ENCODE measurements at regions not wholly inside any gene's neighbourhood (a gene's known extent, or its start where the extent isn't known, plus 50 kb on each side); places are given as distances from the start of the nearest gene placed in this dataset.

GRCh38 chr2:123906361-123906760 lies 118.7 kb upstream of the CNTNAP5 start:
- no peak for TF ChIP-seq POLR2AphosphoS5 (IDR thresholded peaks at IDR 0.05; ENCODE audit: low read depth, low read length)
- no peak for TF ChIP-seq CTCF (IDR thresholded peaks at IDR 0.05)
- no peak for TF ChIP-seq REST (IDR thresholded peaks at IDR 0.05; ENCODE audit: insufficient read depth in 1 of 2, low read depth in 2 of 2, low read length in 1 of 2)
- TF ChIP-seq SIN3A (IDR thresholded peaks at IDR 0.05; ENCODE audit: borderline replicate concordance, insufficient read depth, low read depth, low read length) = no peak
- TF ChIP-seq TCF7L2 (IDR thresholded peaks at IDR 0.05; ENCODE audit: low read depth, low read length) = no peak

Data from Panc1 (cell line).